Kidney epithelial cell (primary cell): ENCODE measurements at regions not wholly inside any gene's neighbourhood (a gene's known extent, or its start where the extent isn't known, plus 50 kb on each side); places are given as distances from the start of the nearest gene placed in this dataset.

Experiments used
- DNase-seq: peaks from one replicate; pipeline ENCODE4 v3.0.0-alpha.2; 2010; ENCODE audit warnings: low read depth
- H3K27me3 ChIP-seq: 2 replicates; pipeline ENCODE4 v1.6.0; 2011; ENCODE audit warnings: low read length; ENCODE audit not compliant: control insufficient read depth, insufficient read depth
- H3K36me3 ChIP-seq: 2 replicates; pipeline ENCODE4 v1.5.1; 2011; ENCODE audit warnings: low read length; ENCODE audit not compliant: control insufficient read depth, insufficient read depth
- H3K4me3 ChIP-seq: 2 replicates; pipeline ENCODE4 v1.5.1; 2011; ENCODE audit warnings: low read depth, mild to moderate bottlenecking, control low read depth, low read length
- CTCF ChIP-seq: IDR thresholded peaks from 2 replicates; pipeline ENCODE4 v1.5.1; 2011; ENCODE audit warnings: mild to moderate bottlenecking, moderate library complexity, low read length, control low read depth, inconsistent platforms; ENCODE audit not compliant: insufficient read depth, poor library complexity, severe bottlenecking

- no peak for DNase-seq
- TF ChIP-seq CTCF = no peak
- Histone ChIP-seq H3K36me3 (no peaks in the 10 kb centered on the region), H3K27me3 (no peaks in the 10 kb centered on the region), H3K4me3 (no peak overlapping the region)
Observed at GRCh38 chr7:86592185-86592584, 51.5 kb upstream of the GRM3 start.

GRCh38 chr7:86574006-86574405, 69.7 kb upstream of the GRM3 start:
- no peaks in the 10 kb centered on the region for H3K27me3 ChIP-seq
- no peaks in the 10 kb centered on the region for H3K36me3 ChIP-seq
- DNase-seq = no peak
- H3K4me3 ChIP-seq = no peak overlapping the region
- no peak for TF ChIP-seq CTCF

GRCh38 chr7:86558680-86559501, 84.8 kb upstream of the GRM3 start:
- no peak for TF ChIP-seq CTCF
- no peak overlapping the region for H3K4me3 ChIP-seq
- H3K36me3 ChIP-seq = no peaks in the 10 kb centered on the region
- H3K27me3 ChIP-seq = no peaks in the 10 kb centered on the region
- DNase-seq = no peak

- no peaks in the 10 kb centered on the region for H3K27me3 ChIP-seq
- DNase-seq = no peak
- no peaks in the 10 kb centered on the region for H3K36me3 ChIP-seq
- H3K4me3 ChIP-seq = no peak overlapping the region
- no peak for TF ChIP-seq CTCF
Observed at GRCh38 chr7:86534641-86535040, 109.1 kb upstream of the GRM3 start.

- Histone ChIP-seq H3K36me3 (no peaks in the 10 kb centered on the region), H3K4me3 (no peak overlapping the region), H3K27me3 (no peaks in the 10 kb centered on the region)
- no peak for DNase-seq
- TF ChIP-seq CTCF = no peak
Observed at GRCh38 chr7:86504229-86504628, 139.5 kb upstream of the GRM3 start.

- no peaks in the 10 kb centered on the region for H3K27me3 ChIP-seq
- TF ChIP-seq CTCF = no peak
- no peak for DNase-seq
Observed at GRCh38 chr7:86499986-86500385, 143.7 kb upstream of the GRM3 start.

More at GRCh38 chr7:86499986-86500385, 143.7 kb upstream of the GRM3 start:
- H3K36me3 ChIP-seq = no peaks in the 10 kb centered on the region
- H3K4me3 ChIP-seq = no peak overlapping the region
